ENCODE measurements at regions not wholly inside any gene's neighbourhood (a gene's known extent, or its start where the extent isn't known, plus 50 kb on each side); places are given as distances from the start of the nearest gene placed in this dataset.

GRCh38 chr1:55773211-55773940 lies 558.2 kb upstream of the USP24 start:
- Histone ChIP-seq H3K4me2 (ENCODE audit: low read depth, low read length) (no peak overlapping the region), H3K4me3 (replicated peaks in 1 of 3; ENCODE audit: insufficient read depth in 1 of 3, low read depth in 2 of 3, low read length in 3 of 3) (no peak overlapping the region), H2AFZ (ENCODE audit: low read length) (no peak overlapping the region), H3K27ac (ENCODE audit: extremely low read length, insufficient read depth, low read length) (no peak overlapping the region), H3K79me2 (ENCODE audit: insufficient read depth, low read length) (no peaks in the 10 kb centered on the region), H3K9ac (ENCODE audit: insufficient read depth, low read depth, low read length) (no peak overlapping the region), H3K27me3 (ENCODE audit: control insufficient read depth in 1 of 2, insufficient read depth in 2 of 2, low read length in 2 of 2) (no peaks in the 10 kb centered on the region), H3K4me1 (ENCODE audit: insufficient read depth, low read length) (no peaks in the 10 kb centered on the region), H3K36me3 (replicated peaks in 1 of 2; ENCODE audit: control insufficient read depth in 1 of 2, insufficient read depth in 2 of 2, low read length in 2 of 2) (no peaks in the 10 kb centered on the region), H3K9me3 (ENCODE audit: low read length) (no peaks in the 10 kb centered on the region), H4K20me1 (ENCODE audit: insufficient read depth, low read length) (no peaks in the 10 kb centered on the region)
- TF ChIP-seq, protein P1, sequence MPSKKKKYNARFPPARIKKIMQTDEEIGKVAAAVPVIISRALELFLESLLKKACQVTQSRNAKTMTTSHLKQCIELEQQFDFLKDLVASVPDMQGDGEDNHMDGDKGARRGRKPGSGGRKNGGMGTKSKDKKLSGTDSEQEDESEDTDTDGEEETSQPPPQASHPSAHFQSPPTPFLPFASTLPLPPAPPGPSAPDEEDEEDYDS (CRISPR knock-in tag; IDR thresholded peaks at IDR 0.05) = no peak
- TF ChIP-seq KLF16 (CRISPR knock-in tag; IDR thresholded peaks at IDR 0.05) (no peak), HOXA5 (CRISPR knock-in tag; IDR thresholded peaks at IDR 0.05) (no peak), BRCA1 (CRISPR knock-in tag; IDR thresholded peaks at IDR 0.05) (no peak), EHMT2 (IDR thresholded peaks at IDR 0.05; ENCODE audit: borderline replicate concordance, low read depth, low read length) (no peak), XBP1 (CRISPR knock-in tag; IDR thresholded peaks at IDR 0.05) (no peak), SP5 (CRISPR knock-in tag; IDR thresholded peaks at IDR 0.05; ENCODE audit: borderline replicate concordance, low read depth) (no peak), EZH2 (conservative IDR thresholded peaks at IDR 0.05; ENCODE audit: low read depth, low read length) (no peak), AHR (CRISPR knock-in tag; IDR thresholded peaks at IDR 0.05) (no peak), ZSCAN30 (CRISPR knock-in tag; IDR thresholded peaks at IDR 0.05) (no peak), POLR2AphosphoS5 (IDR thresholded peaks at IDR 0.05; ENCODE audit: low read depth, low read length) (no peak), ZNF34 (CRISPR knock-in tag; IDR thresholded peaks at IDR 0.05; ENCODE audit: borderline replicate concordance) (no peak), IKZF1 (IDR thresholded peaks at IDR 0.05) (no peak), ZNF614 (CRISPR knock-in tag; IDR thresholded peaks at IDR 0.05; ENCODE audit: borderline replicate concordance) (no peak), ZNF792 (CRISPR knock-in tag; IDR thresholded peaks at IDR 0.05) (no peak)
- TF ChIP-seq, protein P2, sequence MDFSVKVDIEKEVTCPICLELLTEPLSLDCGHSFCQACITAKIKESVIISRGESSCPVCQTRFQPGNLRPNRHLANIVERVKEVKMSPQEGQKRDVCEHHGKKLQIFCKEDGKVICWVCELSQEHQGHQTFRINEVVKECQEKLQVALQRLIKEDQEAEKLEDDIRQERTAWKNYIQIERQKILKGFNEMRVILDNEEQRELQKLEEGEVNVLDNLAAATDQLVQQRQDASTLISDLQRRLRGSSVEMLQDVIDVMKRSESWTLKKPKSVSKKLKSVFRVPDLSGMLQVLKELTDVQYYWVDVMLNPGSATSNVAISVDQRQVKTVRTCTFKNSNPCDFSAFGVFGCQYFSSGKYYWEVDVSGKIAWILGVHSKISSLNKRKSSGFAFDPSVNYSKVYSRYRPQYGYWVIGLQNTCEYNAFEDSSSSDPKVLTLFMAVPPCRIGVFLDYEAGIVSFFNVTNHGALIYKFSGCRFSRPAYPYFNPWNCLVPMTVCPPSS (IDR thresholded peaks at IDR 0.05) = no peak
- TF ChIP-seq, protein P3, sequence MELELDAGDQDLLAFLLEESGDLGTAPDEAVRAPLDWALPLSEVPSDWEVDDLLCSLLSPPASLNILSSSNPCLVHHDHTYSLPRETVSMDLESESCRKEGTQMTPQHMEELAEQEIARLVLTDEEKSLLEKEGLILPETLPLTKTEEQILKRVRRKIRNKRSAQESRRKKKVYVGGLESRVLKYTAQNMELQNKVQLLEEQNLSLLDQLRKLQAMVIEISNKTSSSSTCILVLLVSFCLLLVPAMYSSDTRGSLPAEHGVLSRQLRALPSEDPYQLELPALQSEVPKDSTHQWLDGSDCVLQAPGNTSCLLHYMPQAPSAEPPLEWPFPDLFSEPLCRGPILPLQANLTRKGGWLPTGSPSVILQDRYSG (CRISPR knock-in tag; IDR thresholded peaks at IDR 0.05) = no peak
- TF ChIP-seq, protein P4, sequence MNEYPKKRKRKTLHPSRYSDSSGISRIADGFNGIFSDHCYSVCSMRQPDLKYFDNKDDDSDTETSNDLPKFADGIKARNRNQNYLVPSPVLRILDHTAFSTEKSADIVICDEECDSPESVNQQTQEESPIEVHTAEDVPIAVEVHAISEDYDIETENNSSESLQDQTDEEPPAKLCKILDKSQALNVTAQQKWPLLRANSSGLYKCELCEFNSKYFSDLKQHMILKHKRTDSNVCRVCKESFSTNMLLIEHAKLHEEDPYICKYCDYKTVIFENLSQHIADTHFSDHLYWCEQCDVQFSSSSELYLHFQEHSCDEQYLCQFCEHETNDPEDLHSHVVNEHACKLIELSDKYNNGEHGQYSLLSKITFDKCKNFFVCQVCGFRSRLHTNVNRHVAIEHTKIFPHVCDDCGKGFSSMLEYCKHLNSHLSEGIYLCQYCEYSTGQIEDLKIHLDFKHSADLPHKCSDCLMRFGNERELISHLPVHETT (CRISPR knock-in tag; conservative IDR thresholded peaks at IDR 0.05) = no peak
- TF ChIP-seq, protein P5, sequence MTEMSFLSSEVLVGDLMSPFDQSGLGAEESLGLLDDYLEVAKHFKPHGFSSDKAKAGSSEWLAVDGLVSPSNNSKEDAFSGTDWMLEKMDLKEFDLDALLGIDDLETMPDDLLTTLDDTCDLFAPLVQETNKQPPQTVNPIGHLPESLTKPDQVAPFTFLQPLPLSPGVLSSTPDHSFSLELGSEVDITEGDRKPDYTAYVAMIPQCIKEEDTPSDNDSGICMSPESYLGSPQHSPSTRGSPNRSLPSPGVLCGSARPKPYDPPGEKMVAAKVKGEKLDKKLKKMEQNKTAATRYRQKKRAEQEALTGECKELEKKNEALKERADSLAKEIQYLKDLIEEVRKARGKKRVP (CRISPR knock-in tag; IDR thresholded peaks at IDR 0.05) = no peak
- TF ChIP-seq, protein P6, sequence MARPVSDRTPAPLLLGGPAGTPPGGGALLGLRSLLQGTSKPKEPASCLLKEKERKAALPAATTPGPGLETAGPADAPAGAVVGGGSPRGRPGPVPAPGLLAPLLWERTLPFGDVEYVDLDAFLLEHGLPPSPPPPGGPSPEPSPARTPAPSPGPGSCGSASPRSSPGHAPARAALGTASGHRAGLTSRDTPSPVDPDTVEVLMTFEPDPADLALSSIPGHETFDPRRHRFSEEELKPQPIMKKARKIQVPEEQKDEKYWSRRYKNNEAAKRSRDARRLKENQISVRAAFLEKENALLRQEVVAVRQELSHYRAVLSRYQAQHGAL (CRISPR knock-in tag; IDR thresholded peaks at IDR 0.05; ENCODE audit: not compliant biosample characterization) = no peak
- in situ Hi-C loops (cut with HindIII; ENCODE audit: extremely low pct_ligation_motif_present, low pct_unique_long_range_greater_than_20kb) = no loop called here
- FAIRE-seq (no peak), ATAC-seq (no peak), DNase-seq (ENCODE audit: low spot score) (no peak)
- 48% methylated on average over 4 of the region's 4 CpGs for WGBS (ENCODE audit: low lambda C conversion rate)
- intact Hi-C loops (cut with micrococcal nuclease; ENCODE audit: unreplicated experiment) = no loop called here
- POLR2A ChIA-PET = no interaction called here
- no TSS peak for BruUV-seq (replicated peaks)
- CTCF ChIA-PET (ENCODE audit: low intra/inter-chr PET ratio, low total read pairs) = no interaction called here
